Upper lobe of left lung (tissue), 6 donors: ENCODE measurements at regions not wholly inside any gene's neighbourhood (a gene's known extent, or its start where the extent isn't known, plus 50 kb on each side); places are given as distances from the start of the nearest gene placed in this dataset.
"Not testable (repeated sequence)": the region's sequence is repeated elsewhere in the genome, so short reads cannot be mapped to it uniquely, and the experiment has no call there.

Source experiments
- ATAC-seq, 2 donors: fragments of 200-7000 bp; cut with Tn5 transposase; one replicate each; pipeline ENCODE4 v1.9.1; 2022; ENCODE audit warnings: mild to moderate bottlenecking in 2 of 2, moderate library complexity in 2 of 2; ENCODE audit not compliant: low FRiP score in 2 of 2
- DNase-seq, 2 donors: peaks; one replicate each; pipeline ENCODE4 v3.0.0-alpha.2; 2019 to 2020
- H3K27ac ChIP-seq, 4 donors: fragments of 200-600 bp; sonication (generic); one replicate each; pipeline ENCODE4 v1.5.1; 2016 to 2019
- H3K27me3 ChIP-seq, 4 donors: fragments of 200-600 bp; sonication (generic); one replicate each; pipeline ENCODE4 v1.5.1; 2017 to 2019
- H3K36me3 ChIP-seq, 4 donors: fragments of 200-600 bp; sonication (generic); one replicate each; pipeline ENCODE4 v1.5.1; 2016 to 2019
- H3K4me1 ChIP-seq, 4 donors: fragments of 200-600 bp; sonication (generic); one replicate each; pipeline ENCODE4 v1.5.1; 2018 to 2019
- H3K4me3 ChIP-seq, 4 donors: fragments of 200-600 bp; sonication (generic); one replicate each; pipeline ENCODE4 v1.5.1; 2017 to 2019; ENCODE audit warnings: mild to moderate bottlenecking in 2 of 4, moderate library complexity in 1 of 4
- H3K9me3 ChIP-seq, 4 donors: fragments of 200-600 bp; sonication (generic); one replicate each; pipeline ENCODE4 v1.5.1; 2018 to 2019
- CTCF ChIP-seq, 6 experiments: fragments of 450-650 bp in 4 of 6; fragments of 200-600 bp in 2 of 6; sonication (generic) in 2 of 6; IDR thresholded peaks; one replicate each; pipeline ENCODE4 v1.5.1; 2016 to 2019; ENCODE audit warnings: antibody characterized with exemption in 6 of 6
- EP300 ChIP-seq, 4 donors: sonication (generic); formaldehyde crosslinking; IDR thresholded peaks; one replicate each; pipeline ENCODE4 v1.5.1; 2017; ENCODE audit warnings: antibody characterized with exemption in 4 of 4, control low read depth in 2 of 4
- POLR2A ChIP-seq, 4 donors: fragments of 450-650 bp; IDR thresholded peaks; one replicate each; pipeline ENCODE4 v1.5.1; 2016 to 2017; ENCODE audit warnings: antibody characterized with exemption in 4 of 4, mild to moderate bottlenecking in 2 of 4
- POLR2AphosphoS5 ChIP-seq, 2 donors: sonication (generic); formaldehyde crosslinking; IDR thresholded peaks; one replicate each; pipeline ENCODE4 v1.5.1; 2017; ENCODE audit warnings: antibody characterized with exemption in 2 of 2
- WGBS, 2 donors: methylation state at CpG; one replicate each; pipeline ENCODE4 v1.1.5; 2017 to 2018; 5-methylcytosine and 5-hydroxymethylcytosine counted together
- donor health status: DM: no; HTN: no; CAD: no; lungs with moderate emphysema.
- donor health status: DM: no; HTN: yes; CAD: no; lungs with severe emphysema.

DNA sequence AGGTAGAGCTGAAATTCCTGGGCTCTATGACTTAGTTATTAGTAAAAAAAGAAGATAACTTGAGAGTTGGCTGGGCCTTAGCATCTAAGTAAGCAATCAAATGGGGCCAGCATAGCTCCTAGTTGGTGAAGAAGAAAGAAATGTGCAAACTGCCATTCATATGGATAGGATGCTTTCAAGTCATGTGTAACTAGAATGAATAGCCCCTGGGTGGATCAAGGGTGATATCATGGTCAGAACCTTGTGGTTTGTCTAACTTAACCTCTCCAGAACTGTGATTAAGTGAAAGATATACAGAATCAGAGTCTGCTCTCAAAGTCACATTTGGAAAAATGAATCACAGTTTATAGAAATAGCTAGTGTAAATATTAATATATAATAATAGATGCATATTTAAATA is 198.7 kb upstream of the DTNA start:
- Histone ChIP-seq H3K4me3 (no peak overlapping the region), H3K27me3 (no peaks in the 10 kb centered on the region), H3K9me3 (peaks cover 0 to 1% (median 0%) of the 10 kb centered on the region in 4 donors), H3K4me1 (no peaks in the 10 kb centered on the region), H3K27ac (no peak overlapping the region), H3K36me3 (no peaks in the 10 kb centered on the region)
- no peak for TF ChIP-seq CTCF (IDR thresholded peaks at IDR 0.05)
- TF ChIP-seq POLR2AphosphoS5 (IDR thresholded peaks at IDR 0.05) = no peak
- no peak for TF ChIP-seq POLR2A (IDR thresholded peaks at IDR 0.05)
- TF ChIP-seq EP300 (IDR thresholded peaks at IDR 0.05) = no peak
- no peak for DNase-seq
- ATAC-seq = no peak

- no peaks in the 10 kb centered on the region for H3K4me1 ChIP-seq
- TF ChIP-seq CTCF (IDR thresholded peaks at IDR 0.05) (no peak), POLR2A (IDR thresholded peaks at IDR 0.05) (no peak), POLR2AphosphoS5 (IDR thresholded peaks at IDR 0.05) (no peak), EP300 (IDR thresholded peaks at IDR 0.05) (no peak)
- ATAC-seq (no peak), DNase-seq (no peak)
- H3K27me3 ChIP-seq = no peaks in the 10 kb centered on the region
- H3K27ac ChIP-seq = no peak overlapping the region
- H3K36me3 ChIP-seq = no peaks in the 10 kb centered on the region
- no peak overlapping the region for H3K4me3 ChIP-seq
- H3K9me3 ChIP-seq = peaks cover 0 to 4% (median 0%) of the 10 kb centered on the region in 4 donors
Observed at GRCh38 chr18:34511879-34512278, 198.2 kb upstream of the DTNA start.

GRCh38 chr18:34514238-34514637 is 195.9 kb upstream of the DTNA start:
- Histone ChIP-seq H3K4me1 (no peaks in the 10 kb centered on the region), H3K27ac (no peak overlapping the region), H3K9me3 (peaks cover 0 to 4% (median 0%) of the 10 kb centered on the region in 4 donors), H3K27me3 (no peaks in the 10 kb centered on the region), H3K36me3 (no peaks in the 10 kb centered on the region), H3K4me3 (no peak overlapping the region)
- 90 to 100% methylated on average over 1 of the region's 1 CpG for WGBS, 2 donors
- TF ChIP-seq EP300 (IDR thresholded peaks at IDR 0.05) = no peak
- no peak for TF ChIP-seq CTCF (IDR thresholded peaks at IDR 0.05)
- no peak for TF ChIP-seq POLR2A (IDR thresholded peaks at IDR 0.05)
- no peak for TF ChIP-seq POLR2AphosphoS5 (IDR thresholded peaks at IDR 0.05)
- DNase-seq = no peak
- no peak for ATAC-seq

DNA sequence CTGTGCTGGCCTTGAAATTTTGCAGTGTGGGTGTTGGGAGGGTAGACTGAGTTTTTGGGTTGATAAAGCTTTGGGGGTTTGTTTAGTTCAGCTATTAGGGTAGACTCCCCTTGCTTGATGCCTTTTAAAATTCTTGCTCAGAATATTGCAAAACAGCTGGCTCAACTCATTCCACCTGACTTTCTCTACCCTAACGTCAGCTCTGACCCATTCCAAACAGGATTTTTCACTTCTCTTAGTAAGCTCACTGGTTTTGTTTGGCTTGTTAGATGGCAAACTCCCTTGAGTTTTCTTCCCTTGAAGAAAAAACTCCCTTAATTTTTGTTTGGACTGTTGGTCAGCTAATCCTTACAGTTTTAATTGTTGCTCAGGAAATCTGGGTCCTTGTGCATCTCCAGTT is 195.1 kb upstream of the DTNA start:
- H3K27me3 ChIP-seq = no peaks in the 10 kb centered on the region
- WGBS, 2 donors = 42 to 54% methylated on average over 1 of the region's 1 CpG
- TF ChIP-seq CTCF (IDR thresholded peaks at IDR 0.05) (no peak), POLR2A (IDR thresholded peaks at IDR 0.05) (no peak), EP300 (IDR thresholded peaks at IDR 0.05) (no peak), POLR2AphosphoS5 (IDR thresholded peaks at IDR 0.05) (no peak)
- DNase-seq (no peak), ATAC-seq (no peak)
- H3K27ac ChIP-seq = no peak overlapping the region
- H3K9me3 ChIP-seq = peaks cover 0 to 4% (median 0%) of the 10 kb centered on the region in 4 donors
- H3K36me3 ChIP-seq = no peaks in the 10 kb centered on the region
- H3K4me1 ChIP-seq = no peaks in the 10 kb centered on the region
- H3K4me3 ChIP-seq = no peak overlapping the region

- not testable (repeated sequence) for H3K27me3 ChIP-seq, ATAC-seq, H3K36me3 ChIP-seq, H3K27ac ChIP-seq, H3K9me3 ChIP-seq, H3K4me3 ChIP-seq, H3K4me1 ChIP-seq, DNase-seq
- 80 to 83% methylated on average over 9 of the region's 9 CpGs for WGBS, 2 donors
Observed at GRCh38 chr18:34516355-34516754, 193.7 kb upstream of the DTNA start.

GRCh38 chr18:34516996-34517395 is 193.1 kb upstream of the DTNA start:
- ATAC-seq, H3K4me3 ChIP-seq, H3K27ac ChIP-seq, H3K27me3 ChIP-seq, DNase-seq, H3K9me3 ChIP-seq, H3K4me1 ChIP-seq, H3K36me3 ChIP-seq: not testable (repeated sequence)
- 65 to 68% methylated on average over 2 of the region's 2 CpGs for WGBS, 2 donors
